ENCODE measurements at regions not wholly inside any gene's neighbourhood (a gene's known extent, or its start where the extent isn't known, plus 50 kb on each side); places are given as distances from the start of the nearest gene placed in this dataset.

GRCh38 chr9:126017758-126018157, 270.6 kb downstream of the PBX3 start:
- no peak for DNase-seq

GRCh38 chr9:126020836-126021235, 273.7 kb downstream of the PBX3 start:
- DNase-seq = no peak

- DNase-seq = no peak
Measured at GRCh38 chr9:126023962-126024361, 276.8 kb downstream of the PBX3 start.

GRCh38 chr9:126024581-126025230, 277.5 kb downstream of the PBX3 start:
- DNase-seq = no peak

- no peak for DNase-seq
Measured at GRCh38 chr9:126025991-126026390, 278.8 kb downstream of the PBX3 start.

- no peak for DNase-seq
Measured at GRCh38 chr9:126027566-126027965, 280.4 kb downstream of the PBX3 start.

GRCh38 chr9:126028746-126029145, 281.6 kb downstream of the PBX3 start:
- DNase-seq = no peak

GRCh38 chr9:126030716-126031115, 283.5 kb downstream of the PBX3 start:
- DNase-seq = no peak

- DNase-seq = no peak
Measured at GRCh38 chr9:126031116-126031515, 283.9 kb downstream of the PBX3 start.

- DNase-seq = no peak
Measured at GRCh38 chr9:126032135-126032534, 285.0 kb downstream of the PBX3 start.

- DNase-seq = no peak
Measured at GRCh38 chr9:126033318-126033717, 286.1 kb downstream of the PBX3 start.

- no peak for DNase-seq
Measured at GRCh38 chr9:126033956-126034355, 286.8 kb downstream of the PBX3 start.

GRCh38 chr9:126036881-126037291, 289.7 kb downstream of the PBX3 start:
- DNase-seq = no peak

GRCh38 chr9:126038790-126039189, 287.8 kb upstream of the MVB12B start:
- no peak for DNase-seq

- no peak for DNase-seq
Measured at GRCh38 chr9:126043681-126044080, 282.9 kb upstream of the MVB12B start.

- no peak for DNase-seq
Measured at GRCh38 chr9:126049088-126049487, 277.5 kb upstream of the MVB12B start.

- DNase-seq = no peak
Measured at GRCh38 chr9:126049896-126050604, 276.6 kb upstream of the MVB12B start.

- DNase-seq = no peak
Measured at GRCh38 chr9:126050605-126050990, 276.0 kb upstream of the MVB12B start.

GRCh38 chr9:126051446-126052130, 275.0 kb upstream of the MVB12B start:
- DNase-seq = no peak

- peak; percentile 37 for DNase-seq
Measured at GRCh38 chr9:126052791-126053190, 273.8 kb upstream of the MVB12B start.

GRCh38 chr9:126053913-126054312, 272.7 kb upstream of the MVB12B start:
- DNase-seq = peak; percentile 54

- peak; percentile 22 for DNase-seq
Measured at GRCh38 chr9:126055381-126055985, 271.1 kb upstream of the MVB12B start.

- peak; percentile 46 for DNase-seq
Measured at GRCh38 chr9:126056312-126057021, 270.2 kb upstream of the MVB12B start.
